GM23338 (cell line): ENCODE measurements at regions not wholly inside any gene's neighbourhood (a gene's known extent, or its start where the extent isn't known, plus 50 kb on each side); places are given as distances from the start of the nearest gene placed in this dataset.
A peak's percentile ranks its signal among the peaks of the same experiment; 100 is the strongest.

Experiments
- ATAC-seq: fragments of 200-7000 bp; cut with Tn5 transposase; 3 replicates; pipeline ENCODE4 v1.9.1; 2020
- DNase-seq: peaks from one replicate; pipeline ENCODE4 v3.0.0-alpha.2; 2015; ENCODE audit warnings: low spot score
- H2AFZ ChIP-seq: fragments of 200-600 bp; sonication (generic); 2 replicates; pipeline ENCODE4 v1.8.0; 2016; ENCODE audit warnings: antibody characterized with exemption, mild to moderate bottlenecking, moderate library complexity
- H3F3A ChIP-seq: fragments of 200-600 bp; sonication (generic); replicated peaks from 2 replicates; pipeline ENCODE4 v1.8.0; 2017; ENCODE audit warnings: antibody characterized with exemption, mixed run types, low read depth
- H3K27ac ChIP-seq: fragments of 200-600 bp; sonication (generic); 2 replicates; pipeline ENCODE4 v1.6.1; 2016; ENCODE audit warnings: low read depth
- H3K27me3 ChIP-seq: fragments of 200-600 bp; sonication (generic); 2 replicates; pipeline ENCODE4 v1.8.0; 2016; ENCODE audit warnings: mild to moderate bottlenecking, mixed run types, moderate library complexity; ENCODE audit not compliant: insufficient read depth
- H3K36me3 ChIP-seq: fragments of 200-600 bp; sonication (generic); 2 replicates; pipeline ENCODE4 v1.8.0; 2016; ENCODE audit warnings: mild to moderate bottlenecking; ENCODE audit not compliant: insufficient read depth
- H3K4me1 ChIP-seq: fragments of 200-600 bp; sonication (generic); 2 replicates; pipeline ENCODE4 v1.8.0; 2016; ENCODE audit warnings: mild to moderate bottlenecking, moderate library complexity; ENCODE audit not compliant: insufficient read depth
- H3K4me2 ChIP-seq: fragments of 200-600 bp; sonication (generic); 2 replicates; pipeline ENCODE4 v1.7.1; 2017; ENCODE audit warnings: mixed run types
- H3K4me3 ChIP-seq: fragments of 200-600 bp; sonication (generic); 2 replicates; pipeline ENCODE4 v1.6.1; 2016; ENCODE audit warnings: mixed run types
- H3K79me2 ChIP-seq: fragments of 200-600 bp; sonication (generic); replicated peaks from 2 replicates; pipeline ENCODE4 v1.8.0; 2017; ENCODE audit warnings: mild to moderate bottlenecking; ENCODE audit not compliant: insufficient read depth
- H3K9me2 ChIP-seq: fragments of 200-600 bp; sonication (generic); 2 replicates; pipeline ENCODE4 v1.8.0; 2017; ENCODE audit not compliant: insufficient read depth
- H4K20me1 ChIP-seq: fragments of 200-600 bp; sonication (generic); replicated peaks from 2 replicates; pipeline ENCODE4 v1.8.0; 2017; ENCODE audit warnings: mild to moderate bottlenecking; ENCODE audit not compliant: insufficient read depth
- H3K27ac Mint-ChIP-seq: 2 replicates; pipeline ENCODE4 v1.8.0; 2020; ENCODE audit warnings: inconsistent platforms, mild to moderate bottlenecking, moderate library complexity, mixed read lengths
- H3K27me3 Mint-ChIP-seq: 3 replicates; pipeline ENCODE4 v1.8.0; 2022; ENCODE audit warnings: low read depth, mild to moderate bottlenecking, moderate library complexity, mixed read lengths, inconsistent platforms; ENCODE audit not compliant: insufficient read depth, poor library complexity
- H3K36me3 Mint-ChIP-seq: 3 replicates; pipeline ENCODE4 v1.8.0; 2021; ENCODE audit warnings: low read depth, mild to moderate bottlenecking, inconsistent platforms, moderate library complexity, mixed read lengths
- H3K4me1 Mint-ChIP-seq: 3 replicates; pipeline ENCODE4 v1.8.0; 2020; ENCODE audit warnings: mild to moderate bottlenecking, inconsistent platforms, mixed read lengths
- H3K4me3 Mint-ChIP-seq: 3 replicates; pipeline ENCODE4 v1.8.0; 2021; ENCODE audit warnings: moderate library complexity, mild to moderate bottlenecking, inconsistent platforms, mixed read lengths
- H3K9me3 Mint-ChIP-seq: 3 replicates; pipeline ENCODE4 v1.8.0; 2020; ENCODE audit warnings: moderate library complexity, mild to moderate bottlenecking, inconsistent platforms, mixed read lengths
- CREB1 ChIP-seq: fragments of 250-450 bp; sonication (Bioruptor Pico); IDR thresholded peaks from 2 replicates; pipeline ENCODE4 v1.5.0; 2020; ENCODE audit warnings: low read depth, mild to moderate bottlenecking, moderate library complexity
- CTCF ChIP-seq, 2 experiments: fragments of 200-600 bp in 1 of 2; sonication (generic) in 1 of 2; conservative IDR thresholded peaks; 2 replicates each; pipeline versions ENCODE4 v1.5.1 to v1.6.1; 2016 to 2017; ENCODE audit warnings: antibody characterized with exemption in 2 of 2, low read depth in 2 of 2, mild to moderate bottlenecking in 2 of 2, moderate library complexity in 1 of 2
- EZH2 ChIP-seq: fragments of 200-600 bp; sonication (generic); IDR thresholded peaks from one replicate; pipeline ENCODE4 v1.8.0; 2017; ENCODE audit warnings: antibody characterized with exemption, mild to moderate bottlenecking, low read depth; ENCODE audit not compliant: unreplicated experiment
- JUNB ChIP-seq: IDR thresholded peaks from one replicate; pipeline ENCODE4 v1.6.1; 2016; ENCODE audit warnings: antibody characterized with exemption; ENCODE audit not compliant: unreplicated experiment
- STAT1 ChIP-seq: IDR thresholded peaks from one replicate; pipeline ENCODE4 v1.6.1; 2016; ENCODE audit warnings: antibody characterized with exemption; ENCODE audit not compliant: unreplicated experiment
- ZNF114 ChIP-seq: fragments of 250-450 bp; sonication (Bioruptor Pico); IDR thresholded peaks from 2 replicates; pipeline ENCODE4 v1.5.0; 2020; ENCODE audit warnings: mild to moderate bottlenecking, moderate library complexity
- TF ChIP-seq, protein P1 (sequence below): IDR thresholded peaks from one replicate; pipeline ENCODE4 v1.6.1; 2018; ENCODE audit warnings: antibody characterized with exemption; ENCODE audit not compliant: unreplicated experiment
- TF ChIP-seq, protein P2 (sequence below): fragments of 250-450 bp; sonication (Bioruptor Pico); IDR thresholded peaks from 2 replicates; pipeline ENCODE4 v1.5.0; 2020; ENCODE audit warnings: mild to moderate bottlenecking, moderate library complexity

DNA sequence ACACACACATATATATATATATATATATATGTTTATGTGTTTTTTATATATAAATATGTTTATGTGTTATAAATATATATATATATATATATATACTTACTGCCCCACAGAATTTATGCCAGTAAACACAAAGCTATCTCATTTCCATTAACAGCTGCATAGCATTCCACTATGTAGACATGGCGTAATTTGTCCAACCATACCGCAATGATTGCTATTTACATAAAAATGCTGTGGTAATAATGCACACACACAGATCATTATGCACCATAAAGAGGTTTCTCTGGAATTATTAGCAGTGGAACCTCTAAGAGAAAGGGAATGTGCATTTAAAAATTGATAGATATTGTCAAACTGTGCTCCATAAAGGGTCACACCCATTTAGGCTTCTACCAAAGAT lies 150.1 kb downstream of the CEP120 start:
- DNase-seq (no peak), ATAC-seq (no peak)
- no peak overlapping the region for H3K27ac Mint-ChIP-seq
- no peaks in the 10 kb centered on the region for H3K27me3 ChIP-seq
- H3K4me1 ChIP-seq, result peaks cover 4% of the 10 kb centered on the region; the same call in 1 of the 2 replicates
- no peak overlapping the region for H3K4me3 Mint-ChIP-seq
- H3K9me2 ChIP-seq, result 0 out of 2 replicates have a peak, but pooled peaks cover 6% of the 10 kb centered on the region
- H3K27ac ChIP-seq, result no peak overlapping the region
- H3K27me3 Mint-ChIP-seq, result no peaks in the 10 kb centered on the region
- H3K4me2 ChIP-seq, result no peak overlapping the region
- H3K4me3 ChIP-seq, result no peak overlapping the region
- H3F3A ChIP-seq, result no peaks in the 10 kb centered on the region
- TF ChIP-seq CTCF (conservative IDR thresholded peaks at IDR 0.05; ENCODE audit: low read depth in 2 of 2) (no peak), ZNF114 (CRISPR knock-in tag) (no peak)
- H4K20me1 ChIP-seq, result no peaks in the 10 kb centered on the region
- H2AFZ ChIP-seq, result no peak overlapping the region
- no peaks in the 10 kb centered on the region for H3K79me2 ChIP-seq
- no peaks in the 10 kb centered on the region for H3K36me3 ChIP-seq
- no peaks in the 10 kb centered on the region for H3K9me3 Mint-ChIP-seq
- H3K36me3 Mint-ChIP-seq, result no peaks in the 10 kb centered on the region
- H3K4me1 Mint-ChIP-seq, result peaks cover 7% of the 10 kb centered on the region

GRCh38 chr5:123269851-123270250 lies 153.4 kb downstream of the CEP120 start:
- Histone ChIP-seq H3K4me2 (no peak overlapping the region), H3K4me1 (no peaks in the 10 kb centered on the region), H3K79me2 (no peaks in the 10 kb centered on the region), H3K27me3 (no peaks in the 10 kb centered on the region), H3K27ac (no peak overlapping the region), H3K9me2 (0 out of 2 replicates have a peak, but pooled peaks cover 6% of the 10 kb centered on the region), H3F3A (no peaks in the 10 kb centered on the region), H4K20me1 (no peaks in the 10 kb centered on the region), H3K4me3 (no peak overlapping the region), H3K36me3 (no peaks in the 10 kb centered on the region), H2AFZ (no peak overlapping the region)
- no peaks in the 10 kb centered on the region for H3K9me3 Mint-ChIP-seq
- H3K4me3 Mint-ChIP-seq, result no peak overlapping the region
- DNase-seq (no peak), ATAC-seq (no peak)
- H3K27ac Mint-ChIP-seq, result peak overlapping the region; percentile 3; the same call in 1 of the 2 replicates
- H3K36me3 Mint-ChIP-seq, result no peaks in the 10 kb centered on the region
- H3K27me3 Mint-ChIP-seq, result peaks cover 2% of the 10 kb centered on the region
- no peaks in the 10 kb centered on the region for H3K4me1 Mint-ChIP-seq
- TF ChIP-seq, protein P1, sequence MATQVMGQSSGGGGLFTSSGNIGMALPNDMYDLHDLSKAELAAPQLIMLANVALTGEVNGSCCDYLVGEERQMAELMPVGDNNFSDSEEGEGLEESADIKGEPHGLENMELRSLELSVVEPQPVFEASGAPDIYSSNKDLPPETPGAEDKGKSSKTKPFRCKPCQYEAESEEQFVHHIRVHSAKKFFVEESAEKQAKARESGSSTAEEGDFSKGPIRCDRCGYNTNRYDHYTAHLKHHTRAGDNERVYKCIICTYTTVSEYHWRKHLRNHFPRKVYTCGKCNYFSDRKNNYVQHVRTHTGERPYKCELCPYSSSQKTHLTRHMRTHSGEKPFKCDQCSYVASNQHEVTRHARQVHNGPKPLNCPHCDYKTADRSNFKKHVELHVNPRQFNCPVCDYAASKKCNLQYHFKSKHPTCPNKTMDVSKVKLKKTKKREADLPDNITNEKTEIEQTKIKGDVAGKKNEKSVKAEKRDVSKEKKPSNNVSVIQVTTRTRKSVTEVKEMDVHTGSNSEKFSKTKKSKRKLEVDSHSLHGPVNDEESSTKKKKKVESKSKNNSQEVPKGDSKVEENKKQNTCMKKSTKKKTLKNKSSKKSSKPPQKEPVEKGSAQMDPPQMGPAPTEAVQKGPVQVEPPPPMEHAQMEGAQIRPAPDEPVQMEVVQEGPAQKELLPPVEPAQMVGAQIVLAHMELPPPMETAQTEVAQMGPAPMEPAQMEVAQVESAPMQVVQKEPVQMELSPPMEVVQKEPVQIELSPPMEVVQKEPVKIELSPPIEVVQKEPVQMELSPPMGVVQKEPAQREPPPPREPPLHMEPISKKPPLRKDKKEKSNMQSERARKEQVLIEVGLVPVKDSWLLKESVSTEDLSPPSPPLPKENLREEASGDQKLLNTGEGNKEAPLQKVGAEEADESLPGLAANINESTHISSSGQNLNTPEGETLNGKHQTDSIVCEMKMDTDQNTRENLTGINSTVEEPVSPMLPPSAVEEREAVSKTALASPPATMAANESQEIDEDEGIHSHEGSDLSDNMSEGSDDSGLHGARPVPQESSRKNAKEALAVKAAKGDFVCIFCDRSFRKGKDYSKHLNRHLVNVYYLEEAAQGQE, result no peak
- TF ChIP-seq CTCF (conservative IDR thresholded peaks at IDR 0.05; ENCODE audit: low read depth in 2 of 2), result no peak
- TF ChIP-seq, protein P2, sequence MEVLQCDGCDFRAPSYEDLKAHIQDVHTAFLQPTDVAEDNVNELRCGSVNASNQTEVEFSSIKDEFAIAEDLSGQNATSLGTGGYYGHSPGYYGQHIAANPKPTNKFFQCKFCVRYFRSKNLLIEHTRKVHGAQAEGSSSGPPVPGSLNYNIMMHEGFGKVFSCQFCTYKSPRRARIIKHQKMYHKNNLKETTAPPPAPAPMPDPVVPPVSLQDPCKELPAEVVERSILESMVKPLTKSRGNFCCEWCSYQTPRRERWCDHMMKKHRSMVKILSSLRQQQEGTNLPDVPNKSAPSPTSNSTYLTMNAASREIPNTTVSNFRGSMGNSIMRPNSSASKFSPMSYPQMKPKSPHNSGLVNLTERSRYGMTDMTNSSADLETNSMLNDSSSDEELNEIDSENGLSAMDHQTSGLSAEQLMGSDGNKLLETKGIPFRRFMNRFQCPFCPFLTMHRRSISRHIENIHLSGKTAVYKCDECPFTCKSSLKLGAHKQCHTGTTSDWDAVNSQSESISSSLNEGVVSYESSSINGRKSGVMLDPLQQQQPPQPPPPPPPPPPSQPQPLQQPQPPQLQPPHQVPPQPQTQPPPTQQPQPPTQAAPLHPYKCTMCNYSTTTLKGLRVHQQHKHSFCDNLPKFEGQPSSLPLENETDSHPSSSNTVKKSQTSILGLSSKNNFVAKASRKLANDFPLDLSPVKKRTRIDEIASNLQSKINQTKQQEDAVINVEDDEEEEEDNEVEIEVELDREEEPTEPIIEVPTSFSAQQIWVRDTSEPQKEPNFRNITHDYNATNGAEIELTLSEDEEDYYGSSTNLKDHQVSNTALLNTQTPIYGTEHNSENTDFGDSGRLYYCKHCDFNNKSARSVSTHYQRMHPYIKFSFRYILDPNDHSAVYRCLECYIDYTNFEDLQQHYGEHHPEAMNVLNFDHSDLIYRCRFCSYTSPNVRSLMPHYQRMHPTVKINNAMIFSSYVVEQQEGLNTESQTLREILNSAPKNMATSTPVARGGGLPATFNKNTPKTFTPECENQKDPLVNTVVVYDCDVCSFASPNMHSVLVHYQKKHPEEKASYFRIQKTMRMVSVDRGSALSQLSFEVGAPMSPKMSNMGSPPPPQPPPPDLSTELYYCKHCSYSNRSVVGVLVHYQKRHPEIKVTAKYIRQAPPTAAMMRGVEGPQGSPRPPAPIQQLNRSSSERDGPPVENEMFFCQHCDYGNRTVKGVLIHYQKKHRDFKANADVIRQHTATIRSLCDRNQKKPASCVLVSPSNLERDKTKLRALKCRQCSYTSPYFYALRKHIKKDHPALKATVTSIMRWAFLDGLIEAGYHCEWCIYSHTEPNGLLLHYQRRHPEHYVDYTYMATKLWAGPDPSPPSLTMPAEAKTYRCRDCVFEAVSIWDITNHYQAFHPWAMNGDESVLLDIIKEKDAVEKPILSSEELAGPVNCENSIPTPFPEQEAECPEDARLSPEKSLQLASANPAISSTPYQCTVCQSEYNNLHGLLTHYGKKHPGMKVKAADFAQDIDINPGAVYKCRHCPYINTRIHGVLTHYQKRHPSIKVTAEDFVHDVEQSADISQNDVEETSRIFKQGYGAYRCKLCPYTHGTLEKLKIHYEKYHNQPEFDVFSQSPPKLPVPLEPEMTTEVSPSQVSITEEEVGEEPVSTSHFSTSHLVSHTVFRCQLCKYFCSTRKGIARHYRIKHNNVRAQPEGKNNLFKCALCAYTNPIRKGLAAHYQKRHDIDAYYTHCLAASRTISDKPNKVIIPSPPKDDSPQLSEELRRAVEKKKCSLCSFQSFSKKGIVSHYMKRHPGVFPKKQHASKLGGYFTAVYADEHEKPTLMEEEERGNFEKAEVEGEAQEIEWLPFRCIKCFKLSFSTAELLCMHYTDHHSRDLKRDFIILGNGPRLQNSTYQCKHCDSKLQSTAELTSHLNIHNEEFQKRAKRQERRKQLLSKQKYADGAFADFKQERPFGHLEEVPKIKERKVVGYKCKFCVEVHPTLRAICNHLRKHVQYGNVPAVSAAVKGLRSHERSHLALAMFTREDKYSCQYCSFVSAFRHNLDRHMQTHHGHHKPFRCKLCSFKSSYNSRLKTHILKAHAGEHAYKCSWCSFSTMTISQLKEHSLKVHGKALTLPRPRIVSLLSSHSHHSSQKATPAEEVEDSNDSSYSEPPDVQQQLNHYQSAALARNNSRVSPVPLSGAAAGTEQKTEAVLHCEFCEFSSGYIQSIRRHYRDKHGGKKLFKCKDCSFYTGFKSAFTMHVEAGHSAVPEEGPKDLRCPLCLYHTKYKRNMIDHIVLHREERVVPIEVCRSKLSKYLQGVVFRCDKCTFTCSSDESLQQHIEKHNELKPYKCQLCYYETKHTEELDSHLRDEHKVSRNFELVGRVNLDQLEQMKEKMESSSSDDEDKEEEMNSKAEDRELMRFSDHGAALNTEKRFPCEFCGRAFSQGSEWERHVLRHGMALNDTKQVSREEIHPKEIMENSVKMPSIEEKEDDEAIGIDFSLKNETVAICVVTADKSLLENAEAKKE (CRISPR knock-in tag), result no peak
- TF ChIP-seq STAT1, result no peak
- TF ChIP-seq CREB1 (CRISPR knock-in tag), result no peak
- no peak for TF ChIP-seq ZNF114 (CRISPR knock-in tag)
- no peak for TF ChIP-seq EZH2
- no peak for TF ChIP-seq JUNB
